Body of pancreas (tissue), 4 donors: ENCODE measurements at regions not wholly inside any gene's neighbourhood (a gene's known extent, or its start where the extent isn't known, plus 50 kb on each side); places are given as distances from the start of the nearest gene placed in this dataset.

Experiments used
- CTCF ChIP-seq, 7 experiments: fragments of 450-650 bp in 4 of 7; fragments of 200-600 bp in 3 of 7; sonication (generic) in 3 of 7; IDR thresholded peaks; one replicate each; pipeline ENCODE4 v1.5.1; 2016 to 2019; ENCODE audit warnings: antibody characterized with exemption in 7 of 7
- POLR2A ChIP-seq, 3 donors: fragments of 450-650 bp; IDR thresholded peaks; one replicate each; pipeline ENCODE4 v1.6.1; 2016; ENCODE audit warnings: antibody characterized with exemption in 3 of 3, mild to moderate bottlenecking in 2 of 3

GRCh38 chr12:42027546-42027945 lies 117.1 kb downstream of the GXYLT1 start:
- TF ChIP-seq POLR2A (IDR thresholded peaks at IDR 0.05), result no peak
- TF ChIP-seq CTCF (IDR thresholded peaks at IDR 0.05), result no peak
